KMS-11 (cell line): ENCODE measurements at regions not wholly inside any gene's neighbourhood (a gene's known extent, or its start where the extent isn't known, plus 50 kb on each side); places are given as distances from the start of the nearest gene placed in this dataset.
"Not testable (repeated sequence)": the region's sequence is repeated elsewhere in the genome, so short reads cannot be mapped to it uniquely, and the experiment has no call there.

ENCODE experiments used
- H2AFZ ChIP-seq: fragments of 200-600 bp; sonication (generic); 2 replicates; pipeline ENCODE4 v1.6.1; 2016; ENCODE audit warnings: antibody characterized with exemption, mixed run types, low read depth
- H3K27ac ChIP-seq: fragments of 200-600 bp; sonication (generic); 2 replicates; pipeline ENCODE4 v1.6.1; 2016; ENCODE audit warnings: mild to moderate bottlenecking, mixed run types
- H3K27me3 ChIP-seq: fragments of 200-600 bp; sonication (generic); 2 replicates; pipeline ENCODE4 v1.6.1; 2017; ENCODE audit warnings: mild to moderate bottlenecking, low read depth, mixed run types, moderate library complexity; ENCODE audit not compliant: insufficient read depth
- H3K36me3 ChIP-seq: fragments of 200-600 bp; sonication (generic); 2 replicates; pipeline ENCODE4 v1.6.1; 2017; ENCODE audit warnings: mild to moderate bottlenecking, mixed run types; ENCODE audit not compliant: insufficient read depth
- H3K4me1 ChIP-seq: fragments of 200-600 bp; sonication (generic); 2 replicates; pipeline ENCODE4 v1.6.1; 2016; ENCODE audit warnings: mild to moderate bottlenecking, low read depth, mixed run types; ENCODE audit not compliant: poor library complexity, severe bottlenecking
- H3K4me2 ChIP-seq: fragments of 200-600 bp; sonication (generic); 2 replicates; pipeline ENCODE4 v1.7.0; 2016; ENCODE audit warnings: mild to moderate bottlenecking, mixed run types
- H3K4me3 ChIP-seq: fragments of 200-600 bp; sonication (generic); IDR thresholded peaks from 2 replicates; pipeline ENCODE4 v1.6.1; 2017; ENCODE audit warnings: low read depth, low read length, mixed read lengths; ENCODE audit not compliant: insufficient read depth
- H3K79me2 ChIP-seq: fragments of 200-600 bp; sonication (generic); 2 replicates; pipeline ENCODE4 v1.6.1; 2016; ENCODE audit warnings: low read depth, mixed run types; ENCODE audit not compliant: insufficient read depth
- H3K9ac ChIP-seq: fragments of 200-600 bp; sonication (generic); 2 replicates; pipeline ENCODE4 v1.6.1; 2016; ENCODE audit warnings: mild to moderate bottlenecking, mixed run types
- H4K20me1 ChIP-seq: fragments of 200-600 bp; sonication (generic); 2 replicates; pipeline ENCODE4 v1.6.1; 2016; ENCODE audit warnings: mild to moderate bottlenecking, mixed run types; ENCODE audit not compliant: insufficient read depth
- CTCF ChIP-seq: fragments of 200-600 bp; sonication (generic); conservative IDR thresholded peaks from 2 replicates; pipeline ENCODE4 v1.6.1; 2017; ENCODE audit warnings: low read depth, mild to moderate bottlenecking, antibody characterized with exemption, low read length, moderate library complexity, mixed read lengths

- TF ChIP-seq CTCF: no peak
Measured at GRCh38 chr11:80281194-80281593, 840.4 kb upstream of the TENM4 start.

DNA sequence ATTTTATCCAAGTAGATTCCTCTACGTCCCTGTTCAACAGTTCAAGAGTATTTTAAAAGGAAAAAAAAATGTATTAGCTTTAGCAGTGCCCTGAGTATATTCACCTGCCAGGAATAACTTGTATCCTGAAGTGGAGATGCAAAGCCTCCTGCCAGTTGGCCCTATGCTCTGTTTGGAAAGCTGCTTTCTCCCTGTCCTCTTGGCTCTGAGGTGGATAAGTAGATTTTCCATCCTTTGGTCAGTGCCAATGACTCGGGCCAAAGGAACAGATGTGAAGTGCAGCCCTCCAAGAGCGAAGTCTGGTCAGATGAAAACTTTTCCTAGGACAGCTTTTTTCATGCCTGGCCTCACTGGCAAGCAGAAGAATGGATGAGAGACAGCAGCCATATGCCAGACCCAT lies 839.9 kb upstream of the TENM4 start:
- Histone ChIP-seq H3K27ac (no peak overlapping the region), H3K36me3 (no peaks in the 10 kb centered on the region), H3K79me2 (no peaks in the 10 kb centered on the region), H3K9ac (no peak overlapping the region), H3K4me3 (no peak overlapping the region), H3K4me1 (no peaks in the 10 kb centered on the region), H4K20me1 (no peaks in the 10 kb centered on the region), H2AFZ (no peak overlapping the region), H3K27me3 (no peaks in the 10 kb centered on the region), H3K4me2 (no peak overlapping the region)
- TF ChIP-seq CTCF: no peak

More at GRCh38 chr11:80281194-80281593, 840.4 kb upstream of the TENM4 start:
- H3K9ac ChIP-seq: no peak overlapping the region
- no peaks in the 10 kb centered on the region for H3K4me1 ChIP-seq
- H3K4me2 ChIP-seq: no peak overlapping the region
- no peak overlapping the region for H3K27ac ChIP-seq
- no peaks in the 10 kb centered on the region for H4K20me1 ChIP-seq
- H3K36me3 ChIP-seq: no peaks in the 10 kb centered on the region
- no peaks in the 10 kb centered on the region for H3K79me2 ChIP-seq
- H3K4me3 ChIP-seq: no peak overlapping the region
- no peak overlapping the region for H2AFZ ChIP-seq
- H3K27me3 ChIP-seq: no peaks in the 10 kb centered on the region

- Histone ChIP-seq H4K20me1 (no peaks in the 10 kb centered on the region), H3K27me3 (no peaks in the 10 kb centered on the region), H3K9ac (no peak overlapping the region), H3K4me3 (no peak overlapping the region), H3K79me2 (no peaks in the 10 kb centered on the region), H2AFZ (no peak overlapping the region), H3K36me3 (no peaks in the 10 kb centered on the region), H3K4me2 (no peak overlapping the region), H3K4me1 (no peaks in the 10 kb centered on the region), H3K27ac (no peak overlapping the region)
- no peak for TF ChIP-seq CTCF
Measured at GRCh38 chr11:80261776-80262175, 820.9 kb upstream of the TENM4 start.

DNA sequence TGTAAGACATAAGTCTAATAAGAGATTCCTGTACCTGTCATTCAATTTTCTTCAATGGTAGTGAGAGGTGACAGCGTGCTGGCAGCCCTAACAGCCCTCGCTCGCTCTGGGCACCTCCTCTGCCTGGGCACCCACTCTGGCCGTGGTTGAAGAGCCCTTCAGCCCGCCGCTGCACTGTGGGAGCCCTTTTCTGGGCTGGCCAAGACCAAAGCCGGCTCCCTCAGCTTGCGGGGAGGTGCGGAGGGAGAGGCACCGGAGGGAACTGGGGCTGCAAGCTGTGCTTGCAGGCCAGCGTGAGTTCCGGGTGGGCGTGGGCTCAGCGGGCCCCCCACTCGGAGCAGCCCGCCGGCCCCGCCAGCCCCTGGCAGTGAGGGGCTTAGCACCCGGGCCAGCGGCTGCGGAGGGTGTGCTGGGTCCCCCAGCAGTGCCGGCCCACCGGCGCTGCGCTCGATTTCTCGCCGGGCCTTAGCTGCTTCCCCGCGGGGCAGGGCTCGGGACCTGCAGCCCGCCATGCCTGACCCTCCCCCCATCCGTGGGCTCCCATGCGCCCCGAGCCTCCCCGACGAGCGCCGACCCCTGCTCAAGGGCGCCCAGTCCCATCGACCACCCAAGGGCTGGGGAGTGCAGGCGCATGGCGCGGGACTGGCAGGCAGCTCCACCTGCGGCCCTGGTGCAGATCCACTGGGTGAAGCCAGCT lies 816.6 kb upstream of the TENM4 start:
- H3K36me3 ChIP-seq, H2AFZ ChIP-seq, H3K4me2 ChIP-seq, H3K27ac ChIP-seq, H3K79me2 ChIP-seq, H3K27me3 ChIP-seq, H3K9ac ChIP-seq, H3K4me1 ChIP-seq, H3K4me3 ChIP-seq, H4K20me1 ChIP-seq: not testable (repeated sequence)

DNA sequence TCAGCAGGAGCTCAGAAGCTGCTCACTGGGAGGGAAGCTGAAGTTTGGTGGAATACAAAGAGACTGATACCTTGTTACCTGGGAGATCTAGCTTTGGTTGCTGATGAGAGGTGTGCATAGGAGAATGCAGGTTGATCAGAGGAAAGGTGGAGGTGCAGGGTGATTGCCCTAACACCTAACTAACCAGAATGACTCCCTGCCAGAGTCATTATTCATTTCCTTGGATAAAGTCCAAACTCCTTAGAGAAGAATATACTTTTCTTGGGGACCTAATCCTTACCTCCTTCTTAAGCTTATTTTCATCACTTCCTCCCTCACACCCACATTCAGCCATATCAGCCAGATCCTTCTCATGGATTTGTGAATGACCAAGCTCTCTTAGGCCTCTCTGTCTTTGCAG lies 814.2 kb upstream of the TENM4 start:
- no peak overlapping the region for H3K4me3 ChIP-seq
- no peaks in the 10 kb centered on the region for H3K79me2 ChIP-seq
- no peak overlapping the region for H3K27ac ChIP-seq
- H2AFZ ChIP-seq: no peak overlapping the region
- no peak overlapping the region for H3K9ac ChIP-seq
- no peaks in the 10 kb centered on the region for H3K4me1 ChIP-seq
- no peak for TF ChIP-seq CTCF
- no peaks in the 10 kb centered on the region for H4K20me1 ChIP-seq
- H3K4me2 ChIP-seq: no peak overlapping the region
- no peaks in the 10 kb centered on the region for H3K27me3 ChIP-seq
- H3K36me3 ChIP-seq: no peaks in the 10 kb centered on the region
